ENCODE measurements at regions not wholly inside any gene's neighbourhood (a gene's known extent, or its start where the extent isn't known, plus 50 kb on each side); places are given as distances from the start of the nearest gene placed in this dataset.
A peak's percentile ranks its signal among the peaks of the same experiment; 100 is the strongest.

DNA sequence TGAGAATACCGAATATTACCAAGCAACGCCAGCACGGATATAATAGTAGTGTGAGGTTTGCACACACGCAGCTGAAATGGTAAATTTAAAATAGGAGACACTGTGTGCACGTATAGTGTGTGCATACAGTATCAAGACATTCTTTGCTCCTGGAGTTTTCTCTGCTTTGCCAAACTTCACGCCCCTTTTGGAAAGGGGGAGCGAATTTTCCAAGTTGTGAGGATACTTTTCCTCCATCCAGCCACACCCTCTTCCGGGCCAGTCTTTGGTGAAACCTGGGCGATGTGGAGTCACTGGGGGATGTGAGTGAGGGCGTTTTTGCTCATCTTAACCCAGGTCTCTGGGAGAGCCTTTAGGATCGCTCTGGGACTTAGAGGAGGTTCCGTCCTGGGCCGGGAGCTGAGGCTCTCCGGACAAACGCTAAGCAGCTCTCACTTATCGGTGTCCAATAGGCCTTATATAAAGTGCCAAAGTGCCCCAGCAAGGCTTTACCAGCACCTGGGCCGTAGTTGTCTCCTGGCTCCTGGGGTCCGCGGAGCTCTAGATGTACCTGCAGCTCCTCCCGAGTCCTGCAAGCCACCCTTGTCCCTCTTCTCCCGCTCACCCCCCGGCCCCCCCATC, 160.0 kb upstream of the MKI67 start:
- DNase-seq = no peak

- DNase-seq = no peak
These were observed 160.7 kb upstream of the MKI67 start for GRCh38 chr10:128286762-128287500.

- no peak for DNase-seq
These were observed 161.7 kb upstream of the MKI67 start for GRCh38 chr10:128287921-128288320.

DNA sequence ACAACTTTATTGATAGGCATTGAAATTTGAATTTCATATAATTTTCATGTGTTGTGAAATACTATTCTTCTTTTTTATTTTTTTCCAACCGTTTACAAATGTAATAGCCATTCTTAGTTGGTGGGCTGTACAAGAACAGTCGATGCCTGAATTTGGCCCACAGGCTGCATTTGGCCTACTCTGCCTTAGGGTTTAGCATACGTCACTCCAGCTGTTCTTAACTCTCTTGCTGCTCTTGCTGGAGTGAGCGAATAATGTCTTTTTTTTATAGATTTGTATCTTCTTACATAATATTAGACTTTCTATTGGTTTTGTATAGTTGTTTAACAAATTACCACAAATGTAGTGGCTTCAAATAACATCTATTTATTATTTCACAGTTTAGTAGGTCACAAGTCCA, 163.4 kb upstream of the MKI67 start:
- DNase-seq = no peak

- DNase-seq = no peak
These were observed 168.8 kb upstream of the MKI67 start for GRCh38 chr10:128295003-128295402.

- no peak for DNase-seq
These were observed 170.2 kb upstream of the MKI67 start for GRCh38 chr10:128296253-128297007.

GRCh38 chr10:128297709-128298378, 171.6 kb upstream of the MKI67 start:
- DNase-seq = peak; percentile 51

GRCh38 chr10:128298587-128298986, 172.4 kb upstream of the MKI67 start:
- DNase-seq = no peak

DNA sequence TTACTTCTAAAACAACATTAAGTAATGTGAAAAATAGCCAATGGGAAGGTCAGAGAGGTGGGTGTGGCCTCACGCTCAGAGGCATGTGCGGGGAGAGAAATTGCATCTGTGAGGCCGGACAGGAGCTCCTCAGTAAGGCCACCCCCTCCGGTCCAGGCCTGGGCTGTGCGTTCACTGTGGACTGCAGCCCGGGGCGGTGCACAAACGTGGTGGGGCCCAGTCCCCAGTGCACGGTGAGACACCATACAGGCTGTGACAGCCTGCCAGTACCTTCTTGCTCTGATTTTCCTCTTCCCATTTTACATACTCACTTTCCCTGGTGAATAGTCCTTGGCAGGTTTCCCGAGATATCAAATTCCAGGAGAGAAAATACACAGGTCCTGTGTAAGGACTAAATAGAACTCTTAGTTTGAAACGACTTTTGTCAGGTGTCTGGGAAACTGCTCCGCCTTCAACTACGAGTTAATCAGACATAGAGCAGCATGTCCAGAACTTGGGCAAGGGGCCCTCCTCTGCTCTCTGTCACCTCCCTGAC, 174.1 kb upstream of the MKI67 start:
- no peak for DNase-seq

DNA sequence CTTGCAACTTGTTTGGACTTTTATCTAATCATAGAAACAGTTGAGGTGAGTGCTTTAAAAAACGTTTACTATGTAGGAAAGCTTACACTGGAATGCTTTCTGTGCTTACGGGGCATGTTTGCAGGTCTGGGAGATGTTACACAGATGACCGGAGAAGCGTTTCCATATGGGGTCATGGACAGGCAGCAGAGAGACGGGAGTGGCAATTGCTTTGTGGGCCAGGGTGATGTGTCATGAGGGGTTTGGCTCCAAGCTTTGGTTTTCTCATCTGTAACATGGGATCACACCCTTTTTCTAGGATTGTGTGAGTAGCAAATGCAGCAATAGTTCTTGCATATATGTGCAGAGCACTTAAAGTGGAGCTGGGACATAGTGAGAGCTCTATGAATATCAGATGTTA, 174.8 kb upstream of the MKI67 start:
- DNase-seq = no peak

DNA sequence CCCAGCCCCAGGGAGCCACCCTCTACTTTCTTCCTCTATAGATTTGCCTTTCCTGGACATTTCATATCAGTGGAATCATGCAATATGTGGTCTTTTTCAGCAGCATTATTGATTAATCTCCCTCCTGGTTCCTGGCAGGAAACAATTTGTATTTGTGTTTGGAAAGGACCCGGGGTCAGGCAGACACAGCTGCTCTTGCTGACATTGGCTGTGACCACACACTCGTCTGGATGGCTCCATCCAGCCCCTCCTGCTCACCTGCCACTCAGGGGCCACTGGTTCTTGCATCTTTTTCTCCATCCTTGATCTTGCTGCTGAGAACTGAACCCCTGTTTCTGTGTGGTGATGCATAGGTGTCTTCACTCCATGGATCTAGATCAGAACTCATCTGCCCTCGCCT, 176.6 kb upstream of the MKI67 start:
- no peak for DNase-seq

- no peak for DNase-seq
These were observed 178.0 kb upstream of the MKI67 start for GRCh38 chr10:128304271-128304670.

DNA sequence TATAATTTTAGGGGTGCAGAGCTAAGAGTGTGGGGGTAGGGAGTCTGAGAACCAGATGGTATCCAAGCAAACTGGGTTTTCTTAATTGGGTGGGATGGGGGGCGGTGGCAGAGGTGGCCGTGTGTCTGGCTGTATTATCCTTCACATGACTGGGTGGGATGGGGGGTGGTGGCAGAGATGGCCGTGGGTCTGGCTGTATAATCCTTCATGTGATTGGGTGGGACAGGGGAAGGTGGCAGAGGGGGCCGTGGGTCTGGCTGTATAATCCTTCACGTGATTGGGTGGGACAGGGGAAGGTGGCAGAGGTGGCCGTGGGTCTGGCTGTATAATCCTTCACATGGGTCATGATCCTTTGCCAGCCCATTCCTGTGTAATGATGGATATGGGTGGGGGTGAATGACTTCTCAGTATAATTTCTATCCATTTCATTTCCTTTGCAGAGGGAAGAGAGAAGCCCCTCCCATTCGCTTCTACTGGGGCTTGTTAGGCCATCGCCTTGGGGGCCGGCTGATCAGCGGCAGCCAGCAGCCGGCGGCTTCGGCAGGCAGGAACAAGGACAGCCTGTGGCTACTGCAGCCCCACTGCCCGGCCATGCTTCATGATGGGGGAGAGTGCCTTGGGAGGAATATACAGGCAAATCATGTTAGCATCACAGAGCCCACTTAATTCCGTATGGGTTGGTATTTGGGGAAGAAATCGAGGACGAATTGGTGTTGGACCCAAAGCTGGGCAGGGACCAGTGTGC, 179.6 kb upstream of the MKI67 start:
- no peak for DNase-seq

GRCh38 chr10:128306535-128306934, 180.3 kb upstream of the MKI67 start:
- DNase-seq = no peak

- no peak for DNase-seq
These were observed 180.7 kb upstream of the MKI67 start for GRCh38 chr10:128306966-128307365.

DNA sequence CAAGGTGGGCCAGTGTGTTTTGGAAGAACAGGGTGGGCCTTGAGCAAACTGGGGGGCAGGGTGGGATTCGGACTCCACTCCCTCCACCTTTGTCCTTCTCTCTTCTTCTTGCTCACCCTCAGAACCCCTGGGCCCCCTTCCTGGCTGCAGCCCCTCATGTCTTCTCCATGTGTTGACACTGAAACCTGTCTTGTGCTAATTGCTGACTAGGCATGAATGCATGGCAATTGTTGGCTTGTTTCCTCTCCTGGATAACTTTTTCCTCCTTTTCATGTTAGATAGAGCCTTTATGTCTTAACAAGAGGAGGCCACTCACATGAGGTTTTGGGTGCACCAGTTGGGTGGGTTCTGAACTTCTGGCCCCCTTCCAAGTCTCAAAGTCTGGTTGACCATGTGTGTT, 181.6 kb upstream of the MKI67 start:
- no peak for DNase-seq

DNA sequence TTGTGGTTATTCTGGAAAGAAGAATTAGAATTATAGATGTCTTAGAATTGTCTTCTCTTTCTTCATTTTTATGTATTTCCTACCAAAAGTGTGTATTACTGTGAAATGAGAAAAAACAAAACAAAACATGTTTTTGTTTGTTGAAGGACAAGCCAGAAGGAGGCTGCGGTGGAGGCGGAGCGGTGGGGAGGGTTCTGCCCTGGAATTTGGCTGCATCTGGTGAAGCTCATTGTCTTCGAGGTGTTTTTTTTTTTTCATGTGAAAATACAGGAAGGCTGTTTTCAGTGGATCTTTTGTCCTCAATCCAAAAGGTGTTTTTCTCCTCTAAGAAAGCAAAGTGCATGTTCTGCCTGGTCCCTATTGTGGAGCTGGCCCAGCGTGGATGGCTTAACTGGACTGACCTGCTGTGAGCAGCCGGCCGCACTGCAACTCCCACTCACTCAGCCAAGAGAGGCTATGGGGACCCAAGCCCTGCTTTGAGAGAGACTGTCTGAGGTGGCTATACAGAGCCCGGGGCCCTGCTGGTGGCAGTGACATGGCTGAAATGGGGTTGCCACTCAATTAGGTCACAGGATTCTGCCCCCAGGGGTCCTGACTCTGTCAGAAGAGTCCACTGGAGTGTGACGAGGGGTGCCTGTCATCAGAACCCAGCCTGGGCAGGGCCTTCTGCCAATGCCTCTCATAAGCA, 184.9 kb upstream of the MKI67 start:
- no peak for DNase-seq

GRCh38 chr10:128312250-128312649, 186.0 kb upstream of the MKI67 start:
- DNase-seq = no peak

DNA sequence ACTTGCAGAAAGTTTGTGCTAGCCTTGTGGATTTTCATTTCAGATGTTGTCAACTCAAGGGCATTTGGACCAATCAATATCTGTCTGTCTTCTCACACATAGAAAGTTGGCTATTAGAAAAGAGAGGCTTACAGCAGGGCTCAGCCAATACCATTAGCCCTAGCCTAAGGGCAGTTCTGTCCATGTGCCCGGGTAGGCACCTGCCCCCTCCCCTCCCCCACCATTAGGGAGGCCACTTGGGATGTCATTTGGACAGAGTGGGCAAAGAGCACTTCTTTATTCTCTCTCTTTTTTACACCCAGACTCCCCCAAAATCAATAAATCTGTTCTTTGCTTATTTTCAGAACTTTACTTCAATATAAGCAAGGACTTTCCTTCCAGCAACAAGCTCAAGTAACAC, 188.5 kb upstream of the MKI67 start:
- no peak for DNase-seq

- no peak for DNase-seq
These were observed 190.0 kb upstream of the MKI67 start for GRCh38 chr10:128316121-128316726.

GRCh38 chr10:128316925-128317324, 190.7 kb upstream of the MKI67 start:
- no peak for DNase-seq

Measured in NCI-H2029 treated with DMSO at 0.1 percent for 48 hours (cell line).